Tibial artery (tissue), 4 donors: ENCODE measurements at regions not wholly inside any gene's neighbourhood (a gene's known extent, or its start where the extent isn't known, plus 50 kb on each side); places are given as distances from the start of the nearest gene placed in this dataset.

Experiments
- DNase-seq, 2 donors: peaks; one replicate each; pipeline ENCODE4 v3.0.0-alpha.2; 2019
- H3K27ac ChIP-seq, 2 donors: fragments of 200-600 bp; sonication (generic) in 1 of 2; 1 replicate in 1 of 2; 2 replicates in 1 of 2; pipeline ENCODE4 v1.5.1; 2018 to 2019; ENCODE audit warnings: mild to moderate bottlenecking in 1 of 2
- H3K27me3 ChIP-seq, 2 donors: fragments of 200-600 bp; sonication (generic) in 1 of 2; one replicate each; pipeline versions ENCODE4 v1.5.1 to v1.6.0; 2016 to 2019
- H3K36me3 ChIP-seq, 3 donors: fragments of 200-600 bp; sonication (generic) in 2 of 3; one replicate each; pipeline ENCODE4 v1.5.1; 2016 to 2019; ENCODE audit warnings: mild to moderate bottlenecking in 2 of 3
- H3K4me1 ChIP-seq, 4 donors: fragments of 200-600 bp; sonication (generic) in 2 of 4; 1 replicate in 3 of 4; 2 replicates in 1 of 4; pipeline ENCODE4 v1.5.1; 2016 to 2019
- H3K4me3 ChIP-seq, 2 donors: fragments of 200-600 bp; sonication (generic) in 1 of 2; 1 replicate in 1 of 2; 2 replicates in 1 of 2; pipeline ENCODE4 v1.5.1; 2018 to 2019; ENCODE audit warnings: mild to moderate bottlenecking in 2 of 2
- H3K9me3 ChIP-seq, 3 donors: fragments of 200-600 bp; sonication (generic) in 1 of 3; one replicate each; pipeline ENCODE4 v1.5.1; 2016 to 2019
- CTCF ChIP-seq, 2 experiments: fragments of 200-600 bp in 1 of 2; fragments of 450-650 bp in 1 of 2; IDR thresholded peaks; one replicate each; pipeline ENCODE4 v1.5.1; 2017 to 2019; ENCODE audit warnings: antibody characterized with exemption in 2 of 2, mild to moderate bottlenecking in 1 of 2, moderate library complexity in 1 of 2
- intact Hi-C: fragments of 100-400 bp; cut with DNase I; formaldehyde crosslinking; loops from one replicate; pipeline ENCODE4 v1.15.0; 2023; ENCODE audit warnings: low total_unique reads

- no peak for DNase-seq
- H3K4me1 ChIP-seq, result no peaks in the 10 kb centered on the region
- no peaks in the 10 kb centered on the region for H3K36me3 ChIP-seq
- intact Hi-C loops, result no loop called here
- H3K27ac ChIP-seq, result no peak overlapping the region
- no peaks in the 10 kb centered on the region for H3K9me3 ChIP-seq
- H3K4me3 ChIP-seq, result no peak overlapping the region
- TF ChIP-seq CTCF (IDR thresholded peaks at IDR 0.05), result no peak
- no peaks in the 10 kb centered on the region for H3K27me3 ChIP-seq
Observed at GRCh38 chr13:86655561-86655960, 856.3 kb upstream of the SLITRK6 start.

GRCh38 chr13:86660090-86660489 lies 860.9 kb upstream of the SLITRK6 start:
- intact Hi-C loops, result no loop called here
- no peak for TF ChIP-seq CTCF (IDR thresholded peaks at IDR 0.05)
- no peaks in the 10 kb centered on the region for H3K9me3 ChIP-seq
- no peaks in the 10 kb centered on the region for H3K27me3 ChIP-seq
- no peak overlapping the region for H3K4me3 ChIP-seq
- no peak for DNase-seq
- no peaks in the 10 kb centered on the region for H3K4me1 ChIP-seq
- no peak overlapping the region for H3K27ac ChIP-seq
- H3K36me3 ChIP-seq, result no peaks in the 10 kb centered on the region

DNA sequence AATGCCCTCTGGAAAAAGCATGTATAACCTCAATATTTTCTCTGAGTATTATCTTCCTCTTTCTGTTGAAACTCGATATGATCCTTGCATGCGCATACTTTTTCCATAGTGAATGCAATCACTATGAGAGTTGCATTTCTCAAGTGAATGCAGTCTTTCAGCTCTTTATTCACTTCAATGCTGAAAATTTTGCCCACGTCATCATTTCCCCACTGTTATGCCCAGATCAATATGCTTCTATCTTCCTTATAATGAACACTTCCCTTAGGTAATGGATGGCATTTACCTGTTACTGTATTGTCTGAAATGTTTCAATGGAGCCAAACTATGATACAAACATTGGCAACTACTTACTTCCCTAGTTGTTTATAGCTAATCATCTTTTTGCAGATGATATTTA lies 866.6 kb upstream of the SLITRK6 start:
- Histone ChIP-seq H3K27me3 (no peaks in the 10 kb centered on the region), H3K4me3 (no peak overlapping the region), H3K27ac (no peak overlapping the region), H3K36me3 (no peaks in the 10 kb centered on the region), H3K9me3 (no peaks in the 10 kb centered on the region), H3K4me1 (no peaks in the 10 kb centered on the region)
- no peak for TF ChIP-seq CTCF (IDR thresholded peaks at IDR 0.05)
- intact Hi-C loops, result no loop called here
- DNase-seq, result no peak

DNA sequence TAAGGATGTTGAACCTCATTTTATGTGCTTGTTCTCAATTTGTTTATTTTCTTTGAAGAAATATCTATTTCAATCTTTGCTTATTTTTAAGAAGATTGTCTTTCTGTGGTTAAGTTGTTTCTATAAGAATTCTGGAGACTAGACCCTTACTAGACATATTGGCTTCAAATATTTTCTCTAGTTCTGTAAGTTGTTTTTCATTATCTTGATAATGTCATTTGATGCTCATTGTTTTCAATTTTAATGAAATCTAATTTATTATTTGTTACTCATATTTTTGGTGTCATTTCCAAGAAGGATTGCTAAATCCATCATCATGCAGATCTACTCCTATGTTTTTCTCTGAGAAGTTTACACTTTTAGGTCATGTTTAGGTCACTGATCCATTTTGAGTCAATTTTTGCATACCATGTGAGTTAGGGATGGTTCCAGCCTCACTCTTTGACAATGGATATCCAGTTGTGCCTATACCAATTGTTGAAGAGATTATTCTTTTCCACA lies 874.8 kb upstream of the SLITRK6 start:
- intact Hi-C loops, result no loop called here
- Histone ChIP-seq H3K36me3 (no peaks in the 10 kb centered on the region), H3K27me3 (no peaks in the 10 kb centered on the region), H3K4me3 (no peak overlapping the region), H3K4me1 (no peaks in the 10 kb centered on the region), H3K9me3 (no peaks in the 10 kb centered on the region), H3K27ac (no peak overlapping the region)
- DNase-seq, result no peak
- TF ChIP-seq CTCF (IDR thresholded peaks at IDR 0.05), result no peak

DNA sequence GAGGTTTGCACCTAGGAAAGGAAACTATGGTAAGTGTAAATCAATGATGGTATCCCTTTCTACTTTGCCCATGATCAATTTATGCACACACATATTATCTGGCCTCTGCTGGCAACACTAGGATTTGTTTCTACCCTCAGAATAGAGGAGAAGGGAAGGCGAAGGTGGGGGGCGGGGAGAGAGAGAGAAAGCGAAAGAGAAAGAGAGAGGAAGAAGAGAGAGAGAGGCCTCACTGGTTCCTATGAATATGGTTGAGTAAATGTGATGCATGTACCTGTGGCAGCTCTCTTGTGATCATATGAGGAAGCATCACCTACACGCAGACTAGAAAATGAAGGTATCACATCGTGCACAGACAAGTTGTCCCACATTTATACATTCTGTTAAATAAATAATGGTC lies 882.0 kb upstream of the SLITRK6 start:
- Histone ChIP-seq H3K27ac (no peak overlapping the region), H3K4me3 (no peak overlapping the region), H3K36me3 (no peaks in the 10 kb centered on the region), H3K27me3 (no peaks in the 10 kb centered on the region), H3K9me3 (no peaks in the 10 kb centered on the region), H3K4me1 (no peaks in the 10 kb centered on the region)
- no peak for DNase-seq
- TF ChIP-seq CTCF (IDR thresholded peaks at IDR 0.05), result no peak
- intact Hi-C loops, result no loop called here

GRCh38 chr13:86684402-86684801 lies 885.2 kb upstream of the SLITRK6 start:
- Histone ChIP-seq H3K4me3 (no peak overlapping the region), H3K27ac (no peak overlapping the region), H3K4me1 (no peaks in the 10 kb centered on the region), H3K9me3 (no peaks in the 10 kb centered on the region), H3K27me3 (no peaks in the 10 kb centered on the region), H3K36me3 (no peaks in the 10 kb centered on the region)
- TF ChIP-seq CTCF (IDR thresholded peaks at IDR 0.05), result no peak
- intact Hi-C loops, result no loop called here
- no peak for DNase-seq
